22Rv1 (cell line): ENCODE measurements at regions not wholly inside any gene's neighbourhood (a gene's known extent, or its start where the extent isn't known, plus 50 kb on each side); places are given as distances from the start of the nearest gene placed in this dataset.

Experiments used
- ZFX ChIP-seq: fragments of 450-650 bp; IDR thresholded peaks from 2 replicates; pipeline ENCODE4 v1.6.1; 2017; ENCODE audit warnings: antibody characterized with exemption, borderline replicate concordance
- TF ChIP-seq, protein P1 (sequence below): fragments of 450-650 bp; IDR thresholded peaks from 2 replicates; pipeline ENCODE4 v1.5.1; 2017; ENCODE audit warnings: mild to moderate bottlenecking

DNA sequence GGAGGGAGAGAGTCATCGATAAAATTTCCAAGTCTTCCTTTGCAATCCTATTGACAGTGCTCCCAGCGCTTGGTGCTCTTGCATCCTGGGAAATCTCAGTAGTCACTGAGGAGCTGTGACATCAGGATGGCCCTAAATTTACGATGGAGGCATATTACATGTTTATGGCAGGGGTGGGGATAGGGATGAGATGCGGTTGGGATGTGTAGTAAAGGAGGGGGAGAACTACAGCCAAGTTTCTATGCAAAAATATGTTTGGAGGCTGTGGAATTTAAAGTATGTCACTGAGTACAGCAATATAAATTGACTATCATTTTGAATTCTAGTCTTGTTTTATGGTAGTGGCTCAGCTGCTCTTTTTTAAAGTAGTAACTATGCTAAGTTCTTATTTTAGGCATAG, 544.9 kb downstream of the PKHD1 start:
- TF ChIP-seq, protein P1, sequence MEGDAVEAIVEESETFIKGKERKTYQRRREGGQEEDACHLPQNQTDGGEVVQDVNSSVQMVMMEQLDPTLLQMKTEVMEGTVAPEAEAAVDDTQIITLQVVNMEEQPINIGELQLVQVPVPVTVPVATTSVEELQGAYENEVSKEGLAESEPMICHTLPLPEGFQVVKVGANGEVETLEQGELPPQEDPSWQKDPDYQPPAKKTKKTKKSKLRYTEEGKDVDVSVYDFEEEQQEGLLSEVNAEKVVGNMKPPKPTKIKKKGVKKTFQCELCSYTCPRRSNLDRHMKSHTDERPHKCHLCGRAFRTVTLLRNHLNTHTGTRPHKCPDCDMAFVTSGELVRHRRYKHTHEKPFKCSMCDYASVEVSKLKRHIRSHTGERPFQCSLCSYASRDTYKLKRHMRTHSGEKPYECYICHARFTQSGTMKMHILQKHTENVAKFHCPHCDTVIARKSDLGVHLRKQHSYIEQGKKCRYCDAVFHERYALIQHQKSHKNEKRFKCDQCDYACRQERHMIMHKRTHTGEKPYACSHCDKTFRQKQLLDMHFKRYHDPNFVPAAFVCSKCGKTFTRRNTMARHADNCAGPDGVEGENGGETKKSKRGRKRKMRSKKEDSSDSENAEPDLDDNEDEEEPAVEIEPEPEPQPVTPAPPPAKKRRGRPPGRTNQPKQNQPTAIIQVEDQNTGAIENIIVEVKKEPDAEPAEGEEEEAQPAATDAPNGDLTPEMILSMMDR, result no peak
- no peak for TF ChIP-seq ZFX
